AG10803 (cell line): ENCODE measurements at regions not wholly inside any gene's neighbourhood (a gene's known extent, or its start where the extent isn't known, plus 50 kb on each side); places are given as distances from the start of the nearest gene placed in this dataset.

Source experiments
- DNase-seq: peaks from one replicate; pipeline ENCODE4 v3.0.0; 2010; ENCODE audit warnings: low read depth
- H3K4me3 ChIP-seq: 2 replicates; pipeline ENCODE4 v1.5.1; 2011; ENCODE audit warnings: mild to moderate bottlenecking, low read length, control low read depth
- TF ChIP-seq, protein P1 (sequence below): conservative IDR thresholded peaks from 2 replicates; pipeline ENCODE4 v1.5.1; 2011; ENCODE audit warnings: mild to moderate bottlenecking, low read length, control low read depth, inconsistent platforms

DNA sequence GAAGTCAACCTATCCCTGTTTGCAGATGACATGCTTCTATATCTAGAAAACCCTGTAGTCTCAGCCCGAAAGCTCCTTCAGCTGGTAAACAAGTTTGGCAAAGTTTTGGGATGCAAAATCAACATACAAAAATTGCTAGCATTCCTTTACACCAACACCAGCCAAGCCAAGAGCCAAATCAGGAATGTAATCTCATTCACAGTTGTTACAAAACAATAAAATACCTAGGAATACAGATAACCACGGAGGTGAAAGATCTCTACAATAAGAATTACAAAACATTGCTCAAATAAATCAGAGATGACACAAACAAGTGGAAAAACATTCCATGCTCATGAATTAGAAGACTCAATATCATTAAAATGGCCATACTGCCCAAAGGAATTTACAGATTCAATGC is 50.4 kb upstream of the ZNF365 start:
- TF ChIP-seq, protein P1, sequence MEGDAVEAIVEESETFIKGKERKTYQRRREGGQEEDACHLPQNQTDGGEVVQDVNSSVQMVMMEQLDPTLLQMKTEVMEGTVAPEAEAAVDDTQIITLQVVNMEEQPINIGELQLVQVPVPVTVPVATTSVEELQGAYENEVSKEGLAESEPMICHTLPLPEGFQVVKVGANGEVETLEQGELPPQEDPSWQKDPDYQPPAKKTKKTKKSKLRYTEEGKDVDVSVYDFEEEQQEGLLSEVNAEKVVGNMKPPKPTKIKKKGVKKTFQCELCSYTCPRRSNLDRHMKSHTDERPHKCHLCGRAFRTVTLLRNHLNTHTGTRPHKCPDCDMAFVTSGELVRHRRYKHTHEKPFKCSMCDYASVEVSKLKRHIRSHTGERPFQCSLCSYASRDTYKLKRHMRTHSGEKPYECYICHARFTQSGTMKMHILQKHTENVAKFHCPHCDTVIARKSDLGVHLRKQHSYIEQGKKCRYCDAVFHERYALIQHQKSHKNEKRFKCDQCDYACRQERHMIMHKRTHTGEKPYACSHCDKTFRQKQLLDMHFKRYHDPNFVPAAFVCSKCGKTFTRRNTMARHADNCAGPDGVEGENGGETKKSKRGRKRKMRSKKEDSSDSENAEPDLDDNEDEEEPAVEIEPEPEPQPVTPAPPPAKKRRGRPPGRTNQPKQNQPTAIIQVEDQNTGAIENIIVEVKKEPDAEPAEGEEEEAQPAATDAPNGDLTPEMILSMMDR = no peak
- peak; percentile 43 for DNase-seq
- no peak overlapping the region for H3K4me3 ChIP-seq
